AG04450 (cell line): ENCODE measurements at regions not wholly inside any gene's neighbourhood (a gene's known extent, or its start where the extent isn't known, plus 50 kb on each side); places are given as distances from the start of the nearest gene placed in this dataset.

Source experiments
- CTCF ChIA-PET: fragments of 300-600, 350-600 bp; formaldehyde crosslinking; extraction: SDS; loops from one replicate; lab custom pipeline; 2022; ENCODE audit warnings: antibody characterized with exemption, inconsistent platforms; lab: Charles Lee
- POLR2A ChIA-PET: fragments of 350-600 bp; formaldehyde crosslinking; extraction: SDS; loops from one replicate; lab custom pipeline; 2021; ENCODE audit warnings: antibody characterized with exemption, inconsistent platforms; lab: Yijun Ruan, JAX
- DNase-seq: peaks from one replicate; pipeline ENCODE4 v3.0.0-alpha.2; 2011; ENCODE audit warnings: low read depth, low spot score
- H3K27ac ChIP-seq: one replicate; pipeline ENCODE4 v1.5.1; 2012; ENCODE audit warnings: low read depth, low read length, control low read depth
- H3K27me3 ChIP-seq: one replicate; pipeline ENCODE4 v1.6.0; 2012; ENCODE audit warnings: low read length; ENCODE audit not compliant: control insufficient read depth, insufficient read depth
- H3K4me3 ChIP-seq: 2 replicates; pipeline ENCODE4 v1.5.1; 2011; ENCODE audit warnings: mild to moderate bottlenecking, low read depth, low read length, control low read depth
- H3K9me3 ChIP-seq: 2 replicates; pipeline ENCODE4 v1.5.1; 2012; ENCODE audit warnings: low read length; ENCODE audit not compliant: control insufficient read depth, insufficient read depth
- TF ChIP-seq, protein P1 (sequence below): IDR thresholded peaks from 2 replicates; pipeline ENCODE4 v1.5.1; 2011; ENCODE audit warnings: low read depth, low read length, control low read depth, inconsistent platforms

DNA sequence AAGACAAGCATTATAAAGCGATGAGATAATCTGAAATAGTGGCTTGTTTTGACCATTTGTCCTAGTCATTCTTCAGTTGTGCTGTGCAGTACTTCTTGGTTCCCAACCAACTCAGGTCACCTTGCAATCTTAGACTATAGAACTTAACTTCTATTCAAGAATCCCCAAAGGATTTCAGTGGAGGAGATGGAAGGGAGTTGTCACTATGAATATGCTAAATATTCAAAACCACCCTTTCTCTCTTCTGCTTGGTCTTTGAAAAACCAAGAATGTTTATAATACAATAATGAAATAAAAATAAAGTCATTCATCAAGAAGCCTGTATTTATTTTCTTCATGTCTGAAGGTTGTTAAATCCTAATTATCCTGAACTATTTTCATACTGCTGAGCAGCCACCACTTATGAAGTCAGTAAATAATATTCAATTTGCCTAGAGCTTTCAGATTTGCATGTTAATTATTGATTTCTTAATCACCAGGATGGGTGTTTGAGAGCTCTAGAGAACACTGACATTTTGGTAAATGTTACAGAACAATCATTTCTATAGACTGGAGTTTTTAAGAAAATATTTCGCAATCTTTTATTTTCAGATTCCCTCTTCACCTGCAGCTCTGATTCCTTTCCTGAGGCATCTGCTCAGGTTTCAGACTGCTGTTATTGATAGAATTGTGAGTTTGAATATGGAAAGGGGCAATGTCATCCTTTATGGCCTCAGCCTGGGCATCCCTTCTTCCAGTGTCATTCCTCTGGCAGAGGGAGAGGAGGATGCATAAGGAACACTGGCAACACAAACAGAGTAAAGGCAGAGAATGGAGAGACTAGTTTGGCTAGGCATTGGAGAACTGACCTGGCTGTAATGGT lies 91.5 kb upstream of the USP47 start:
- Histone ChIP-seq H3K9me3 (no peaks in the 10 kb centered on the region), H3K27ac (no peak overlapping the region), H3K27me3 (peaks cover 19% of the 10 kb centered on the region), H3K4me3 (no peak overlapping the region)
- CTCF ChIA-PET: no interaction called here
- DNase-seq: no peak
- TF ChIP-seq, protein P1, sequence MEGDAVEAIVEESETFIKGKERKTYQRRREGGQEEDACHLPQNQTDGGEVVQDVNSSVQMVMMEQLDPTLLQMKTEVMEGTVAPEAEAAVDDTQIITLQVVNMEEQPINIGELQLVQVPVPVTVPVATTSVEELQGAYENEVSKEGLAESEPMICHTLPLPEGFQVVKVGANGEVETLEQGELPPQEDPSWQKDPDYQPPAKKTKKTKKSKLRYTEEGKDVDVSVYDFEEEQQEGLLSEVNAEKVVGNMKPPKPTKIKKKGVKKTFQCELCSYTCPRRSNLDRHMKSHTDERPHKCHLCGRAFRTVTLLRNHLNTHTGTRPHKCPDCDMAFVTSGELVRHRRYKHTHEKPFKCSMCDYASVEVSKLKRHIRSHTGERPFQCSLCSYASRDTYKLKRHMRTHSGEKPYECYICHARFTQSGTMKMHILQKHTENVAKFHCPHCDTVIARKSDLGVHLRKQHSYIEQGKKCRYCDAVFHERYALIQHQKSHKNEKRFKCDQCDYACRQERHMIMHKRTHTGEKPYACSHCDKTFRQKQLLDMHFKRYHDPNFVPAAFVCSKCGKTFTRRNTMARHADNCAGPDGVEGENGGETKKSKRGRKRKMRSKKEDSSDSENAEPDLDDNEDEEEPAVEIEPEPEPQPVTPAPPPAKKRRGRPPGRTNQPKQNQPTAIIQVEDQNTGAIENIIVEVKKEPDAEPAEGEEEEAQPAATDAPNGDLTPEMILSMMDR: no peak
- POLR2A ChIA-PET: no interaction called here

DNA sequence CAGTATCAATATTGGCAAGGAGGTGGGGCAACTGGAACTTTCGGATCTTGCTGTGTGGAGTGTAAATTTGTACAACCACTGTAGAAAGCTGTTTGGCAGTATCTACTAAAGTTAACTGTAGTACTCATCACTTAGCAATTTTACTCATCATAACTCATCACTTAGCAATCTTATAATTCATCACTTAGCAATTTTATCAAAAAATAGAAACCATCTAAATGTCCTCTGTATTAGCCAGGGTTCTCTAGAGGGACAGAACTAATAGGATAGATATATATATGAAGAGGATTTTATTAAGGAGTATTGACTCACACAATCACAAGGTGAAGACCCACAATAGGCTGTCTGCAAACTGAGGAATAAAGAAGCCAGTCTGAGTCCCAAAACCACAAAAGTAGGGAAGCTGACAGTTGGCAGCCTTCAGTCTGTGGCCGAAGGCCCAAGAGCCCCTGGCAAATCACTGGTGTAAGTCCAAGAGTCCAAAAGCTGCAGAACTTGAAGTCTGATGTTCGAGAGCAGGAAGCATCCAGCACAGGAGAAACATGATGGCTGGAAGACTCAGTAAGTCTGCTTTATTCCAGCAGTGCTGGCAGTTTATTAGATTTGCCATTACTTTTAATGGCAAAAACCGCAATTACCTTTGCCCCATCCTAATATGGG lies 92.9 kb upstream of the USP47 start:
- TF ChIP-seq, protein P1: no peak
- peaks cover 13% of the 10 kb centered on the region for H3K27me3 ChIP-seq
- no peak for DNase-seq
- ChIA-PET CTCF (no interaction called here), POLR2A (no interaction called here)
- H3K4me3 ChIP-seq: no peak overlapping the region
- no peak overlapping the region for H3K27ac ChIP-seq
- no peaks in the 10 kb centered on the region for H3K9me3 ChIP-seq

DNA sequence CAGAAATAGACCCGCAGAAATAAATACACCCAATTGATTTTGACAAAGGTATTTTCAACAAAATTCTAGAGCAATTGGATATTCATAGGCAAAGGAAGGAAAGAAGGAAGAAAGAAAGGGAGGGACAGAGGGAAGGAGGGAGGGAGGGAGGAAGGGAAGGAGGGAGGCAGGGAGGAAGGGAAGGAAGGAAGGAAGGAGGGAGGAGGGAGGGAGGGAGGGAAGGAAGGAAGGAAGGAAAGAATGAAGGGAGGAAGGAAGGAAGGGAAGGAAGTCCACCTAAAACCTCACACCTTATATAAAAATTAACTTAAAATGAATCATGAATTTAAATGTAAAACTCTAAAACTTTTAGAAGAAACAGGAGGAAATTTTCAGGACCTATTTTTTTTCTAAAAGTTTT lies 94.2 kb upstream of the USP47 start:
- Histone ChIP-seq H3K27ac (no peak overlapping the region), H3K9me3 (no peaks in the 10 kb centered on the region), H3K4me3 (no peak overlapping the region), H3K27me3 (peaks cover 5% of the 10 kb centered on the region)
- POLR2A ChIA-PET: no interaction called here
- DNase-seq: no peak
- TF ChIP-seq, protein P1: no peak
- CTCF ChIA-PET: no interaction called here

DNA sequence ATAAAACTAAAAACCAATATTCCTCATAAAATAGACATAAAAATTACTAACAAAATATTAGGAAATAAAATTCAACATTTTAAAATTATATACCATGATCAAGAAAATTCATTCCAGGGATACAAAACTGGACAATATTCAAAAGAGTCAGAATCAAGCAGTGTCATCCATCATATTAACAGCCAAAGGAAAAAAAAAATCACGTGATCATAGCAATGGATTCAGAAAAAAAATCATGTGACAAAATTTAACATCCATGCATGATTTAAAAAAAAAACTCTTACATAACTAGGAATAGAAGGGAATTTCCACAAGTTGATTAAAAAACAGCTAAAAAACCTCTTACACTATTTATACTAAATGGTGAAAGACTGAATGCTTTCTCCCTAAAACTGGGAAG lies 95.3 kb upstream of the USP47 start:
- TF ChIP-seq, protein P1: no peak
- Histone ChIP-seq H3K27ac (no peak overlapping the region), H3K9me3 (no peaks in the 10 kb centered on the region), H3K27me3 (no peaks in the 10 kb centered on the region), H3K4me3 (no peak overlapping the region)
- CTCF ChIA-PET: no interaction called here
- POLR2A ChIA-PET: no interaction called here
- no peak for DNase-seq

DNA sequence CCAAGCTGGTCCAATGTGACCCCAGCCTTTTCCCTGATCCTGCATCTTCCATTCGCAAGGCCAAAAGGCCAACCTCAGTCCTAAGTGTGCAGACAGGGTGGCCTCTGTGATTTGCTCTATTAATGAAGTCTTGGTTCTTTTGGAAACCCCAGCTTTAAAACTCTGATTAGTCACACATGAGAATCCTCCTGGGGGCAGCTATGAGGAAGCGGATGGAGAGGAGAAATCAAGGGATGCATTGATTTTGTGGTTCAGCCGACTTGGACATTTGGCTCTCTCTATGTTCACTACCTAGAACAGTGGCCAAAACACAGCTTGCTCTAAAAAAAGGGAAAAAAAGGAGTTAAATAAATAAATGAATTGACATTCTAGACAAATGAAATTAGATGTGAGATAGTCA lies 98.6 kb upstream of the USP47 start:
- ChIA-PET POLR2A (no interaction called here), CTCF (no interaction called here)
- DNase-seq: no peak
- TF ChIP-seq, protein P1: no peak
- Histone ChIP-seq H3K27ac (no peak overlapping the region), H3K27me3 (peaks cover 4% of the 10 kb centered on the region), H3K4me3 (no peak overlapping the region), H3K9me3 (no peaks in the 10 kb centered on the region)
